ENCODE measurements at regions not wholly inside any gene's neighbourhood (a gene's known extent, or its start where the extent isn't known, plus 50 kb on each side); places are given as distances from the start of the nearest gene placed in this dataset.

DNA sequence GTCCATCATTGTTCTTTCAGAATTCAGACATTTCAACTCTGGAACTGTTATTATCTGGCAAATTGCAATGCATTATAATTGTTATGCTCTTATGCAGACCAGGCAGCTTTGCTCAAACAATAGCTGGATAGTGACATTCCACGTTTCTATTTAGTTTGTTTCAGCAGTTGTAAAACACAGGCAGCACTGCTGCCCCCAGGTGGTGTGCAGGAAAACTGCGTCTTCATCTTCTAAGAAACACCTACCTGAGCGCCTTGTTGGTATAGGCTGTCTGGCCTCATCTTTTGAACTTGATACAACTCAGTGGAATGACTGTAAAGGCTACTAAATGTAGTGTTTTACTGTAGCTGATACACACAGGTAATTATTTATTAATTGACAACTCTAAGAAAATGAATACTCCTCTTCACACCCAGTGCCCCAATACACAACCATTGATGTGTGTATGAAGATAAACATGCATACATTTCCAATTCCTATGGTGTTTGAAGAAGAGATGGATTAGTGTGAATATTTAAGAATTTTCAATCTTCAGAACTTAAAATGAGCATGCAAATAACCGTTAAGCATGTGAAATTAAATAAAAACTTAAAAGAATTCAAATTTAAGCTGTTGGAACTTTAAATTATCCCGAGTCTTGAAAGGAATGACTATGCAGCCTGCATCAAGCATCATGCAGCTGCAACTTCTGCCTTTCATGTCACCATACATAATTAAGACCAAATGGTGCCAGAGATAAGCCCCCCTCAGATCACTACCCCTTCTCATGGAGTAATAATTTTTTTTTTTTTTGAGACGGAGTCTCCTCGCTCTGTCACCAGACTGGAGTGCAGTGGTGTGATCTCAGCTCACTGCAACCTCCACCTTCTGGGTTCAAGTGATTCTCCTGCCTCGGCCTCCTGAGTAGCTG lies 85.6 kb downstream of the CD8B2 start:
- no peak for DNase-seq (ENCODE audit: low read depth in 3 of 3, low spot score in 2 of 3)

DNA sequence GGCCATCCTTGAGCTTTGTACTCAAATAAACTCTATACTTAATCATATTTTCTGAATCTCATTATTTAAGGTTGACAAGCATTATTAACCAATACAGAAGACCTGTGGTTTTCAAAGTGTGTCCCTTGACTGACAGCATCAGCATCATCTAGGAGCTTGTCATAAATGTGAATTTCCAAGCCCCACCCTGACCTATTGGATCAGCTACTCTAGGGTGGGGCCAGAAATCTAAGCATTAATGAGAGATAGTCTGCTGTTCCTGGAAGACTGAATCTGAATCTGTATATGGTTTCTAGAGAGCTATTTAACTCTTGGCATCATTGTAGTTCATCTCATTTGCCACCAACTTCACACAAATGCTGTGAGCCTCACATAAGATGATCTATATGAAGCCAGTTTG lies 86.6 kb downstream of the CD8B2 start:
- no peak for DNase-seq (ENCODE audit: low read depth in 3 of 3, low spot score in 2 of 3)

DNA sequence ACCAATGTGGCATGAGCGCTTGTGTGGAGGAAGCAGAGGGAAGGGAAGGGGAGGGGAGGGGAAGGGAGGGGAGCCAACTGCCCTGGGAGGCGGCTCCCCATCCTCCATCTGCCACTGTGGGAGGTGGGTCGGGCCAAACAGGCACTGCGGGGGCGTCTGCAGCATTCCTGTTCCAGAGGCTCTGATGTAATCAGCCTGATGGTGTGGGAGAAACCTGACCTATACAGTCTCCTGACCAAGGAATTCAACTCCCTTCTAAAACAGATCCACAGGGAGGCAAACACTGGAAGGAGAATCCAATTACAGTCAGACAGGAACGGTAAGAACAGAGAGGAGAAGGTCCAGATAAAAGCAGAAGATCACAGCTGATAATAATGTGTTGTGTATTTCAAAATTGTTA lies 88.8 kb downstream of the CD8B2 start:
- peak in 2 of 3 donors; percentile 64 to 79 for DNase-seq (ENCODE audit: low read depth in 3 of 3, low spot score in 2 of 3)

DNA sequence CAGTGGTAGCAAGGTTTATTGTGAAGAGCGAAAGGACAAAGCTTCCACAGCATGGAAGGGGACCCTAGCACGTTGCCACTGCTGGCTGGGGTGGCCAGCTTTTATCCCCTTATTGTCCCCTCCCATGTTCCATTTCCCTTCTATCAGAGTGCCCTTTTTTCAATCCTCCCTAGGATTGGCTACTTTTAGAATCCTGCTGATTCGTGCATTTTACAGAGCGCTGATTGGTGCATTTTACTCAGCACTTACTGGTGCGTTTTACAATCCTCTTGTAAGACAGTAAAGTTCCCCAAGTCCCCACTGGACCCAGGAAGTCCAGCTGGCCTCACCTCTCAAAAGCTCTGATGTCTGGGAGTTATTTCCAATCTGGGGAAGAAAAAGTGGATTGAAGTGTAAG lies 90.1 kb downstream of the CD8B2 start:
- DNase-seq (ENCODE audit: low read depth in 3 of 3, low spot score in 2 of 3) = no peak

DNA sequence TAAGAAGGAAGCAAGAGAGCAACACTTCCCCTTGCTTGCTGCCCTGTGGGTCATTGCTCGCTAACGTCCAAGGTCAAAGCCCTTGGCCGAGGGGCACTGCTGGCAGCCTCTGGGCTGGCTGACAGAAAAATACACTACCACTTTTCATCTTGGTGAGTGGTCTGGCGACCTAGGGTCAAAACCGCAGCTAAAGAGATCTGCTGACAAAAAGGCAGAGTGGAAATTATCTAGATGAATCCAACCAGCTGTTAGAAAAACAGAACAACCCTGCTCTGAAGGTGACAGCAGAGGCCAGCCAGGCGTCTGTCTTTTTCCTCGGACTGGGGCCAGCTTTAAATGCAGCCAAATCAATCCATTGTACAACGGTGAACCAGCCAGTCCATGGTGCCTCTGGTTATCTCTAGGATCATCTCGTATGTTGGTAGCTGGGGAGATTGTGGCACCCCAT lies 92.6 kb downstream of the CD8B2 start:
- no peak for DNase-seq (ENCODE audit: low read depth in 3 of 3, low spot score in 2 of 3)

DNA sequence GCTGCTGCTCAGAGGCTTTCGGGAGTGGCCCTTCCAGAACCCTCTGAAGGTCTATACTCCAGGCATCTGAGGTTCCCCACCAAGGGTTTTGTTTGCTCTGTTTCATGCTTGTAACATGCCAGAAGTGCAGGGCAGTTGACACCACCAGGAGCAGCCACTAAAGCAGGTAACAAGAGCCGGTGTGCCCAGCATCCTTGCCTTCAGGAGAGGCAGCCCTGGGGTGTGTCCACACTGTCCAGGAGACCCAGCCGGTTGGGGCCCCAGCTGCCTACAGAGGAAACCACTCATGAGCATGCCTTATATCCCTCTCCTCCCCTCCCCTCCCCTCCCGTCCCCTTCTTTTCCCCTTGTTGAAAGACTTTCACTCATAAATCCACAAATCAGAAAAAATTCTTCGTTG lies 93.1 kb downstream of the CD8B2 start:
- no peak for DNase-seq (ENCODE audit: low read depth in 3 of 3, low spot score in 2 of 3)

DNA sequence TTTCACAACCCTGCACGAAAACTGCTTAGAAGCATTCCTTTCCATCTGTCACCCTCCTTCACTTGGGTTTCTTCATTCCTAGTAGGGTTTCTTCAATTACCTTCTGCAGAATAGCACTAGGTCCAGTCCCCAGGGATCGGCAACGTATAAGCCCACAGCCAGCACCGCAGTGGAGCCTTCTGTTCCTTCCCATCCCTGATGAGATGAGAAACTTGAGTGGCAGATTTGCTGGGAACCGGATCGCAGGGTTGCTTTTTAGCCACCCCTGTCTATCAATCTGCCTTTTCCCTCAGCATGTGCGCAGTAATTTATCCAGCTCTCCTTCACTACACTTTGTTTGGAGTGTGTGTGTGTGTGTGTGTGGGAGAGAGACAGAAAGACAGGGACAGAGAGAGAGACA lies 94.2 kb downstream of the CD8B2 start:
- DNase-seq (ENCODE audit: low read depth in 3 of 3, low spot score in 2 of 3) = no peak

DNA sequence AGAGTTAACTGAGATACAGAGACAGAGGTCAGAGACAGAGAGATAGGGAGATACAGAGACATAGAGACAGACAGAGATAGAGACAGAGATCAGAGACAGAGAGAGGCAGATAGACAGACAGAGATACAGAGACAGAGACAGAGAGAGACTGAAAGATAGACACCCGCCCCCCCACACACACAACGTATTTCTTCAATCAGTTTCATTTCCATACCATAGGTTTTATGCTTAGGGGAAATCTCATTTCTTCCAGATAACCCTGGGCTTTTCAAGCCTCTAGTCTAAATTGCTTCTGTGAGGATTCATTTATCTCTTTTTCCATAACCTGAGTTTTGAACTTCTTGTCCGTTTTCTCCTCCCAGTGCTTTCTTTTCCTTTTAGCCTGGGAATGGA lies 94.6 kb downstream of the CD8B2 start:
- no peak for DNase-seq (ENCODE audit: low read depth in 3 of 3, low spot score in 2 of 3)

DNA sequence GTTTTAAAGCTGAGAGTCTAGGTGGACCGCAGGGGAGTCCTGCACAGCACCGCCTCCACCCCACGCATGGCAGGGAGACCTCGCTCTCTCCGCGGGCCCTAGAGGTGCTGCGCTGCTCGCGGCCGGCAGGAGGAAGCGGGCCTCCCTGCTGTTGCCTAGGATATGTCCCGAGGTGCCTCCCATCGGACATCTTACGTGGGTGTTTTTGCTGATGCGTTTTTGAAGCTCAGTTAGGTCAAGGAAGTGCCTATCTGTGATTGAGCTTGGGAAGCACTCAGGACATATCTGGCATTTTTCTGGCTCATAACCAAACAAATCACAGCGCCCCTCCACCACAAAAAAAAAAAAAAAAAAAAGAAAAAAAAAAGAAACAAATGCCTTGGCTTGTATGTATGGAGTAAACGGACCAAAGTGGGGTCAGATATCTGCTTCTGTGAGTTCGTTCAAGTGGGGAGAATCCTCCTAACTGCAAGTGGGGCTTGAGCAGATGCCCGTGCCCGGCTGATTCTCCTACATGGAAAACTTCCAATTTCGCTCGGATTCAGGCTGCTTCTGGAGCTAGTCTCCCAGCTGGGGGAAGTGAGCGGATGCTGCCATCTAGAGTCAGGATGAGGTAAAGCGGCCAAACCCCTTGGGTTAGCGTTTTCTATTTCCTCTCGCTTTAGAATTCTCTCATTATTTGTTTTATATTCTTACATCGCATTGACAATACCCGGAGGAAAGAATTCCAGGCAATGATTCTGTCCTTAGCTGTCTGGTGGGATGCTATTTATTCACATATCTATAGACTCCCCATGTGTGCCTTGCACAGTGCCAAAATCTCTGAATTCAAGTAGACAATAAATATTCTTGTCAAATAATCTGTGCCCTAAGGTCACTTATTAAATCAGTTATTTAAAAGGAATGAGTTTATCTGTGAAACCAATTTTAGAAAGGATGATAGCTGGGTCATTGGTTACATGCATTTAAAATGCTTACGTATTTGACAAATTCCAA lies 95.3 kb downstream of the CD8B2 start:
- peak; percentile 74 to 82 (median 79) for DNase-seq (ENCODE audit: low read depth in 3 of 3, low spot score in 2 of 3)

DNA sequence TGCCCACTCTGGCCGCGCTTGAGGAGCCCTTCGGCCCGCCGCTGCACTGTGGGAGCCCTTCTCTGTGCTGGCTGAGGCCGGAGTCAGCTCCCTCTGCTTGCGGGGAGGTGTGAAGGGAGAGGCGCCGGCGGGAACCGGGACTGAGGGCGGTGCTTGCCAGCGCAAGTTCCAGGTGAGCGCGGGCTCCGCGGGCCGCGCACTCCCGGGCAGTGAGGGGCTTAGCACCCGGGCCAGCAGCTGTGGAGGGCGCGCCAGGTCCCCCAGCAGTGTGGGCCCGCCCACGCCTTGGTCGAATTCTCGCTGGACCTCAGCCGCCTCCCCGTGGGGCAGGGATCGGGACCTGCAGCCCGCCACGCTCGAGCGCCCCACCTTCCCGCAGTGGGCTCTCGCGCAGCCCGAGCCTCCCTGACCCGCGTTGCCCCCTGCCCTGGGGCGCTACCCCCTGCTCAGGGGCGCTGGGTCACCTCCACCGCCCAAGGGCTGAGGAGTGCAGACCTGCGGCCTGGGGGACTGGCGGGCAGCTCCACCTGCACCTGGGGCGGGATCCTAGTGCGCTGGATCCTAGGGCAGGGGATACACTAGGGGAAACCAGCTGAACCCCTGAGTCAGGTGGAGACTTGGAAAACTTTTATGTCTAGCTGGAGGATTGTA lies 97.3 kb downstream of the CD8B2 start:
- DNase-seq (ENCODE audit: low read depth in 3 of 3, low spot score in 2 of 3) = no peak

DNA sequence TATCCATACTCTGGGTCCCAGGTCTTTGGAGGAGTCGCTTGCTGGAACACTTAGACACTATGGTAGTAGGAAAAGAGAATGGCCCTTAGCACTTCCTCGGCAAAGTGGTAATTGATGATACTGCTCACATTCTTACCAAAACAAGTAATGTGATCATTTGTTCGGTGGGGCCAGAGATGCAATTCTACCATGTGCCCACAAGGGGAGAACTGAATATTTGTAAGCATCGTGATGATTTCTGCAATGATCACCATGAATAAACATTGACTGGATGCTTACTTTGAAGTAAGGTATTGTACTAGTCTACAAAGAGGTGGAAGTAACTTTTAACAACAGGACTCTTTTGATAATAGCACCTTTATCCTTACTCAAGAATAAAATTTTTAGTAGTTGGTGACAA lies 109.7 kb downstream of the CD8B2 start:
- no peak for DNase-seq (ENCODE audit: low read depth in 3 of 3, low spot score in 2 of 3)

DNA sequence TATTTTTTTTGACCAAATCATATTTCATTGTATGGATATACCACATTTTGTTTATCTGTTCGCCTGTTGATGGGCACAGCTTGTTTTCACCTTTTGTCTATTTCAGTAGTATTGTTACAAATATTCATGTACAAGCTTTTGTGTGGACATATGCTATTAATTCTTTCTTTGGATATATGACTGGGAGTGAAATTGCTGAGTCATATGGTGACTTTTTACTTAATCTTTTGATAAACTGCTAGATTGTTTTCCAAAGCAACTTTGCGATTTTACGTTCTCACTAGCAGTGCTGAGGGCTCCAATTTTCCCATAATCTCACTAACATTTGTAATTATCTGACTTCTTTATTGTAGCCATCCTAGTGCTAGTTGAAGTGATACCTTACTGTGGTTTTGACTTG lies 112.4 kb downstream of the CD8B2 start:
- DNase-seq (ENCODE audit: low read depth in 3 of 3, low spot score in 2 of 3) = no peak

DNA sequence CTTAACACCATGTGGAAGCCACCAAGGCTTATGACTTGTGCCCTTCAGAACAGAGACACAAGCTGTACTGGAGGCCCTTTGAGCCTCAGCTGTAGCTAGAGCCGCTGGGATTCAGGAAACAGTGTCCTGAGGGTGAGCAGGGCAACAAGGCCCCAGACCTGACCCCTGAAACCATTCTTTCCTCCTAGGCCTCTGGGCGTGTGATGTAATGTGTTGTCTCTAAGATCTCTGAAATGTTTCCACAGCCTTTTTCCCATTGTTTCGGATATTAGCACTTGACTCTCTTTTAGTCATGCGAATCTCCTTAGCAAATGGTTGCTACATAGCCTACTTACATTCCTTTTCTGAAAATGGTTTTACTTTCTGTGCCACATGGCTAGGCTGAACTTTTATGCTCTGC lies 114.9 kb downstream of the CD8B2 start:
- DNase-seq (ENCODE audit: low read depth in 3 of 3, low spot score in 2 of 3) = no peak

DNA sequence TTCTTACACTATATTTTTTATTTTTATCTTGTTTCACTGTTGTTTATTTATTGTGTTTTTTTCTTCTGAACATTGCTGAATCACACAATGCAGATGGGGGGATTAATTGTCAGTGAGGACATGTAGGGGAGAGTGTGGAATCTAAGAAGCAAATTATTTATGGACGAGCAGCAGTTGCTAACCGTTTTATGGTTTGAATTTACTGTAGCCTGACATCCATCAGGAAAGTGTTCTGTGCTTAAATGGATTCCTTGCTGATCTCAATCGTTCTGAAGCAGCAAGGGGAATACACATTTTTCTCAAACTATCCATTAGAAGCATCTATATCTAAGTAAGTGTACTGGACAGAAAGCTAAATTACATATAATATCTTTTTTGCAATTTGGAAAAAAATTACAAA lies 119.5 kb downstream of the CD8B2 start:
- DNase-seq (ENCODE audit: low read depth in 3 of 3, low spot score in 2 of 3) = no peak

DNA sequence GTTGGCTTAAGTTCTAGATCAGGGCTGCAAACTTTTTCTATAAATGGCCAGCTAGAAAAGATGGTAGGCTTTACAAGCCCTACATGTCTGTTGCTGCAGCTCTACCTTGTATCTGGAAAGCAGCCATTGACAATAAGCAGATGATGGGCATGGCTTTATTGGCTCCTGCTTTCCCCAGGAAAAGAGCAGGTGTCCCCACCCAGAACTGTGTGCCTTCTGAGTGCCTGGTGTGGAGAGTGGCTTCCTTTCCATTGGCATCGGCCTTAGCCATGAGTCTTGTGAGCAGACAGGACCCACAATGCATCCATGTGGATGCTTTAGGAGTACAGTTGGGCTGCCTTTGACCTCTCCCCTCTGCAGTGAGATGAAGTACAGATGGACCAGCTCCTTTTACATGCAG lies 120.2 kb downstream of the CD8B2 start:
- no peak for DNase-seq (ENCODE audit: low read depth in 3 of 3, low spot score in 2 of 3)

DNA sequence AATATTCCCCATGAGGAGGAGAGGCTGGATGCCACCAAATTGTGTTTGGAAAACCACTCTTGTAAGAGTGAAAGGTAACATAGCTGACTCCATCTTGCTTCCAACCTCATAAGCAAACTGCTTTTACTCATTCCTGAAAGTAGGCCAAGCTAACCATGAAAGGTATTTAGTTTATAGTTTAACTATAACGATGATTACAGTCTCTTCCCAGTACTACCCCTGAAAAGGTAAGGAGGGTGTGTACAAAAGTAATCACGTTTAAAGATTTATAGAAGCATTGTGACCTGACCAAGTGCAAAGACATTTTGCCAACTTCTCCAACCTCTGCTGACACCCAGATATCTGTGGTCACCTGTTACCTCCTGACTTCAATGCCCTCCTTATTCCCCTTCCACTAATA lies 122.6 kb downstream of the CD8B2 start:
- DNase-seq (ENCODE audit: low read depth in 3 of 3, low spot score in 2 of 3) = no peak

DNA sequence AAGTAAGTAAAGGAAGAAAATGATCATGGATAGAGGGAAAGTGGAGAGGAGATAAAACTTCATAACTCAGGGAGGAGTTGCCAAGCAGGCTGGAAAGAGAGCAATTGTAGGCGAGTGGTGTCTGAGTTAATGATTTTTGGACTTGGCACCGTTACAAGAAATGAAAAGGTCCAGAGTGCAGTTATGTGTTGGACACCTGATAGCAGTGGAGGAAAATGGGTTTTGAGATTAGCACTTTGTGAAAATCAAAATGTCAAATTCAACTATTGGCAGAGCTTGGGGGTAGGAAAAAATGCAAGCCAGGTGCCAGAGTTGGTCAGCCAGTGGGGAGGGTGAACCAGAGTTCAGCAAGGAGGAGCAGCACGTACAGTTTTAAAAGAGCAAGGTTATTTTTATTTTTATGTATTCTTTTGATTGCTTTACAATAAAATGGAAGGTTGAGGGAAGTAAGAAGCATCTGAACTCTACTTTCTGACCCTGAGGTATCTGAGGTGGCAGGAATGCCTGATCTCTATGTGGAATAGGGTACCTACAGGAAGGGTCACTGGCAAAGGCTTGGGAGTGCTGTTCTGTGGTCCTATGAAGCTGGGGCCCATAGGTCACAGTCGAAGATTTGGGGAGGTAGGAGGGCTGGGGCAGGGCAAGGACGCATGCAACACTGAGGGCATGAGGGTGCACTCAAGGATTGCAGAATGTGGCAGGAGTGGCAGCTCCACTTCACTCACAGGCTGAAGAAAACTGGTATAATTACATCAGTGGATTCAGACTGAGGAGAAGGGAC lies 127.5 kb downstream of the CD8B2 start:
- peak in 2 of 3 donors; percentile 13 to 15 for DNase-seq (ENCODE audit: low read depth in 3 of 3, low spot score in 2 of 3)

DNA sequence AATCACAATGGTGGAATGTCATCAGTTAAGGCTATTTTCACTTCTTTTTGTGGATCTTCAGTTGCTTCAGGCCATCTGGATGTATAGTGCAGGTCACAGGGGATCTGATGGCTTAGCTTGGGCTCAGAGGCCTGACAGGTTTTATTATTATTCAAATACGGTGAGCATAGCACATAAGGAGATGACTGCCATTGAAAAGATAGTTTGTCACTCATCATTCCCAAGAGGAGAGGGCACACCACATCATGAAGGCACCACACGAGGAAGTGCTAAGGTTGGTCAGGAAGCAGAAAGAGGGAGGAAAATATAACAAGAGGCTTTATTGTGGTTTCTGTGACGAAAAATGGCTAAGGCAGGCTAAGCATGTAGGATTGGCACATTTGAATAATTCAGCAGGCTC lies 131.4 kb downstream of the CD8B2 start:
- no peak for DNase-seq (ENCODE audit: low read depth in 3 of 3, low spot score in 2 of 3)

DNA sequence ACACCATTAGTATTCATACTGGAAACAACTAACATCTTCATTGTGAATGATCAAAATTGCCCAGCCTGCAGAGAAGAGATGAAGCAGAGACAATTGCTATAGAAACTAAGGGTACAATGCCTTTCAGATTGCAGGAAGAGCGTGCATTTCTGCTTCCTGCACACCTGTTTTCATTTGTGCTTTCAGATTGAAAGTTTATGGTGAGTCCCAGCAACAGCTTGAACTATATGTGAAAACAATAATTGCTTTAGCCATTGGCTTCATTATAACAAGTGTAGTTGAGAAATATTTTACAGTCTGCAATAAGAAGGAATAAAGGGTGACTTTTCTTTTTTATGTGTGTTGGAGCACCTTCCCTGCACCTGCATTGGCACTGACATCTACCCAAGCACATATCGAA lies 136.3 kb downstream of the CD8B2 start:
- DNase-seq (ENCODE audit: low read depth in 3 of 3, low spot score in 2 of 3) = no peak

DNA sequence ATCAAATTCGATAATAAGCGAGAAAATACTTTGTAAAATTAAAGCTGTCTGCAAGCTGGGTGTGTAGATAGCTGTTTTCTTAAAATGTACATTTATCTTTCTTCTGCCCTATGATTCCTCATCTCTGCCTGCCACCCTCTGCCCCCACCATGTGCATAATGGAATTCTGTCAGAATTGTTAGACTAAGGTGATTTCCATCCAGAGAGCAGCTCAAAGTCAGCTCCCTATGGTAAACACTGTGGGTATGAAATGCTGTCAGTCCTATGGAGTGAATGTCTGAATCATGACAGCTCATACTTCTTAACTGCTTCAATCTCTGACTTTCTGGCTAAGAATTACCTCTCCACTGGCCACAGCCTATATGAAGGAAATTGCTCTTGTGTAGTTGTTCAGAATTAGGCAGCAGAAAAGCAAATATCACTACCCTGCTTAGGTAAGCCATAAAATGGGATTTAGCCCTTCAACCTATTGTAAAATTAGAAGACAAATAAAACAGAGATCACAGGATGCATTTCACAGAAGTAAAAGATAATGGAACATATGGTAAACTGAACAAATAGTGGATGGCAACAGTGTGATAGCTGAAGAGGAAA lies 137.7 kb downstream of the CD8B2 start:
- DNase-seq (ENCODE audit: low read depth in 3 of 3, low spot score in 2 of 3) = no peak
